ENCODE measurements at regions not wholly inside any gene's neighbourhood (a gene's known extent, or its start where the extent isn't known, plus 50 kb on each side); places are given as distances from the start of the nearest gene placed in this dataset.

- no peak for DNase-seq
These were observed 56.3 kb upstream of the ECE1 start for GRCh38 chr1:21346365-21347071.

DNA sequence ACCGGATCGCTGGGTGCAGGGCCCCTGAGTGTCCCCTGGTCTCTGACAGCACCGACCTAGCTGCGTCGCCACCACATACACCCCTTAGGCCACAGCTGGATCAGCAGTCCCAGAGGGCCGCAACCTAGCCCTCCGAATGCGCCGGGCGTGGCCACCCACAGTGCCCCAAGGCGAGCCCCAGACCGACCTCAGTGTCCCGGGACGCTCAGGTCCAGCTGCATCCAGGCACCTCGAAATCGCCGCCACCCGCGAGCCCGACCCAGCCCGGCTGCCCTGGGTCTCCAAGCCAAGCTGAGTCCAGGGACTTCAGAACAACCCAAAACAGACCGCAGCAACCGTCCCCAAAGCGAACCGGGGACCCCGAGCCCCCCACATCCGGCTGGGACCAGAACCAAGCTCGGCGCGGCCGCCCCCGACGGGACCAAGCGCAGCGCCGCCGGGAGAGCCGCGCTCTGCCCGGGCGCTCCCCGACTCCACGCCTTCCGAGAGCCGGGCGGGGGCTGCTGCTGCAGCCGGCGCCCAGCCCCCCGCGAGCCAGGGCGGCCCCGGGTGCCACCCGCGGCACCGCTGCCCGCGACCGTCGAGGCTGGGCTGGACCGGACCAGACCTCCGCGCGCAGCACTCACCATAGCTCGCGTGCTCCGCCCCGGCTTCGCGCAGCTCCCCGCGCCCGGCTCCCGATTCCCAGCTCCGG, 54.6 kb upstream of the ECE1 start:
- DNase-seq: no peak

DNA sequence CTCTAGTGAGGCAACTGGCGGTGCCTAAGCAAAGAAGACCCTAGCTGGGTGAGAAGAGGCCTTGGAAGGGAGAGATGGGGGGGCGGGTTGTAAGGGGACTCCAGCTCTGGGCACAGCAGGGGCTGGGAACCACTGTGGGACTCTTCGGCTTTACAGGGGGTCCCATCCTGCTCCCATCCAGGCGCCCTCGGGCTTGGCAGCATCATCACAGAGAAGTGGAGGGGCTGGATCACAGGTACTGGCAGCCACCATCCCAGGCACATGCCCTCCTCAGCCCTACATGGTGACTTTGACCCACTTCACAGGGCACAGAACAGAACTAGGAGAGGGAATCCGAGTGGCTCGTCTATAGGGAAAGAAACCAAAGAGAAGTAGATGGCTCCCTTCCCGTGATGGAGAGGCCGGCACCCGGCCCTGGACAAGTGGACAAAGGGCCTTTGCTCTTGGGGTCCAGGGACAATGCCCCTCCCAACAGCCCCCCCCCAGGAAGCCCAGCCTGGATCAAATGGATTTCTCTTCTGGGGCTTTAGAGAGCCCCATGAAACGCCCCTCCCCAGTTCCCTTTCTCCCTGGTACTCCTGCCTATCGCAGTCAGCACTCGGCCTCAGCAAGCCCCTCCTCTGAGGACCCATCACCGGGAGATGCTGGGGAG, 54.0 kb upstream of the ECE1 start:
- DNase-seq: no peak

DNA sequence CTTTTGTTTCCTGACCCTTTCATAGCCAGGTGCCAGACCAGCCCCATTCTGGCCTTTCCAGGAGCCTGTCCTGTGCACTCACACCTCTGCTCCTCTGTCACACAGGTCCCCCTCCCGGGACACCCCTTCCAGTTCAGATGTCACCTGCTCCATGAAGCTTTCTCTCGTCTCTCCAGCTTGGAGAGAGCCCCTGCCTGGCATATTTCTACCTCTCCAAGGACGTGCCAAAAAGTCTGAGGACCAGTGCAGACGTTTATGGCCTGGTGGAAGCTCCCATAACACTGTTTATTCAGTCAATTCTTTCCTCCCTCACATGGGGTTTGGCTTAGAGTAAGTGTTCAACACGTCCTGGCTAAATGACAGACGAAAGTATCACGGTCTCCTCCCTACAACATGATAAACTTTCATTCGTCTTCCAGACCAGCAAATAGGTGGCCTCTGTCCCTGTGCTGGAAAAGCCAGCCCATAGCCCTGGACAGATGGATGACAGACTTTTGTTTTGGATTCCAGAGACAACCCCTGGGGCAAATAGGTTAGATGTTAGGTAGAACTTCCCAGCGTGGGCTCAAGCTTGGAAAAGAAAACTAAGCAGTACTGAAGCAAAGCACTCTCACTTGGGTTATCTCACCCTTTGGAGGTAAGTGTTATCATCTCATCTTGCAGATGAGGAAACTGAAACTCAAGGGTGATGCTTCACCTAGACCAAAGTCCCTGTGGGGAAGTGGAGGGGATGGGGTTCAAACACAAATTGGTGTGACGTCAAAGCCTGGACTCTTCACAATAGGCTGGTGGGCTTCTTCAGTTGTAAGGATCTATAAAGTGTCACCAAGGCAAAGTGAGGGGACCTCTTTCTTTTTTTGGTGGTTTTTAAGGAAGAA, 52.9 kb upstream of the ECE1 start:
- no peak for DNase-seq

DNA sequence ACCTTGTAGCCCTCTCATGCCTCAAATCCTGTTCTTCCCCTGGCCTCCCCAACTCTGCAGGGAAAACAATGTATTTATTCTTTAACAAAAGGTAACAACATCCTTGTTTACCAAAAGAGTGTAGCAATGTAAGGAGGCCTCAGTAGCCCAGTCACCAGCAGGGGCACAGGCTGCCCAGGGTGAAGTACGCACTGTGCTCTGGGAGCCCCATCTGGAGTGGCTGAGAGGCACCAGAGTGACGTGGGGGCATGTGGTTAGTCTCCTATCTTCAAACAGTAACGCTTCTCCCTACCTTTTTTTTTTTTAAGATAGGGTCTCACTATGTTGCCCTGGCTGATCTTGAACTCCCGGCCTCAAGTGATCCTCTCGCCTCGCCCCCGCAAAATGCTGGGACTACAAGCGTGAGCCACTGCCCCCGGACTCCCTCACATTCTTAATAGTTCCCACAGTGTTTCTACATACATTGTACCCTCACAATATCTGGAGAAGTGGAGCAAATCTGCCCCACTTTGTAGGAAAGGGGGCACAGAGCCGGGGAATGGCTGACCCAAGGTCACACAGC, 51.3 kb upstream of the ECE1 start:
- DNase-seq: peak; percentile 27

GRCh38 chr1:21341022-21341421, 50.8 kb upstream of the ECE1 start:
- DNase-seq: no peak

- peak; percentile 50 for DNase-seq
These were observed 50.1 kb upstream of the ECE1 start for GRCh38 chr1:21340230-21340945.
